GM18499 (cell line): ENCODE measurements at regions not wholly inside any gene's neighbourhood (a gene's known extent, or its start where the extent isn't known, plus 50 kb on each side); places are given as distances from the start of the nearest gene placed in this dataset.

Experiments used
- ATAC-seq: cut with Tn5 transposase; IDR thresholded peaks from one replicate; pipeline ENCODE4 v1.9.1; 2021; ENCODE audit warnings: moderate number of reproducible peaks; ENCODE audit not compliant: insufficient read depth, unreplicated experiment

DNA sequence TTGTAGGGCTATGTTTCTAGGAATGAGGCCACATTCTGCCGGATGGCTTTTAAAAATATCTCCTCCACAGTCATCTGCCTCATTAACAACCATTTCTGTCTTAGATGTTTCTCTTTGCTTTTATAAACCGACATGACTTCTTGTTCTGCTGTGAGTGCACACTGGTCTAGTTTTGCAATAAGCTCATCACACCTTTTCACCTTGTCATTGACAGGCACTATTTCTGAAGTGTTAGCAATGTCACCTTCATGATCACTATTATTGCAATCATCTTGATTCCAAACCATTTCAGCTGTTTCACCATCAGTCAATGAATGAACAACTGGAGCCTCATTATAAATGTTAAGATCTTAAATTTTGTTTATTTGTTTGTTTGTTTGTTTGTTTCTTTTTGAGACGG is 523.7 kb upstream of the DSEL start:
- ATAC-seq = no peak

DNA sequence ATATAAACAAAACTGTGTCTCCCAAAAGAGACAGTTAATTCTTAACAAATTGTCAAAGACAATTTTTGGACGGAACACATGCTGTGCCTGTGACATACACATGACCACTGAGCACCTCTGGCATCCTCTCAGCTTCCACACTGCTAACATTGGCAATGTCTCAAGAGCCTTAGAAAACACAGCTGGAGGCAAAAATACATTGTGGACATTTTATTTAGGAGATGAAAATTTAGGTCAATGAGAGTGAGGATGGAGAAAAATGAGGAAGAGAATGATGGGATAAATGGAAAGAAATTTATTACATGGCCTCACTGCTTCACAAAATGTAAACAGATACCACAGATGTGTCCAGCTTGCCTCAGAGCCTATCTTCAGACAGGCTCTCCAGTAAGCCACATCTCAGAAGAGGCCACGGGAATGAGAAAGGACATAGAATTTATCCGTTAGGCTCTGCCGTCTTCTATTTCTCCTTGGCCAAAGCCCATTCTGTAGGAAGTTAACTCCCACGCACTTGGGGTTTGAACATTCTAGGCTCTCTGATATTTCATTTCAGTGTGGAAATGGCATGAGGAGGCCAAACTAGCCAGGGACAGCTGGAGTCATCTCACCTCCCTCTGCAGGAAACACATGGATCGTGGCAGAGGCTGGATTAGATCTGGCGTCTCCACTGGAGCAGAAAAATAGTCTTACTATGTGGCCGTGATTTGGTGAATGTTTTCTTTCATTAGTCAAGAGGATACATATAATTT is 519.4 kb upstream of the DSEL start:
- no peak for ATAC-seq

DNA sequence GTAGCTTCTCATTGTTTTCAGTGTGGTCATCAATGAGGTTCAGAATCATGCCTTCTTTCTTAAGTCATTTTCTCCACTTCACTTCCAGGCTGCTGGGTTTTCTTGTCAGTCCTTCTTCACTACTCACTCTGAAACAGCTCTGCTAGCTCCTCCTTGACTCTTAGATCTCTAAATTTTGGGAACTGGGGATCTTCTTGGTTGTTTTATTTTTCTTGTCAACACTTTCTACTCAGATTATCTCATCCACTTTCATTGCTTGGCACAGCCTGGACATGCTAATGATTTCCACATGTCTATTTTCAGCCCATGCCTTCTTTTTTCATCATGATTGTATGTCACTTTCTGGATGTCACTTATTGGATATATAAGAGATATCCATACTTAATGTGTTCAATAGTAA is 517.8 kb upstream of the DSEL start:
- no peak for ATAC-seq

DNA sequence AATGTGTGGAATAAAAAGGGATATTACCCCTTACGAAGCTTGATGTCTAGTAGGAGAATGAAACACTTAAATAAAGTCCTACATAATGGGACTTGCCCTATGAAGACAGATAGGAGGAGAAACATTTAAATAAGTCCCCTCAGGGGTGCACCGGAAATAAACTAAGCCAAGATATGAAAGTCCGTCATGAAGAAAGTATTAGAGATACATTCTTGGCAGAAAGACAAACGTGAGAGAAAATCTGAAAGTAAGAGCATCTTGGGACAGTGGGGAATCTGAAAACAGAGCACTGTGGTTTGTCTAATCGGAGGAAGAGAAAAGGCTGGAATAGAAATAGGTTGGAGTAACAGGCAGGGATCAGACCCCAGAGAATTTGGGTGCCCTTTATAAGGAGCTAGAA is 516.9 kb upstream of the DSEL start:
- no peak for ATAC-seq

DNA sequence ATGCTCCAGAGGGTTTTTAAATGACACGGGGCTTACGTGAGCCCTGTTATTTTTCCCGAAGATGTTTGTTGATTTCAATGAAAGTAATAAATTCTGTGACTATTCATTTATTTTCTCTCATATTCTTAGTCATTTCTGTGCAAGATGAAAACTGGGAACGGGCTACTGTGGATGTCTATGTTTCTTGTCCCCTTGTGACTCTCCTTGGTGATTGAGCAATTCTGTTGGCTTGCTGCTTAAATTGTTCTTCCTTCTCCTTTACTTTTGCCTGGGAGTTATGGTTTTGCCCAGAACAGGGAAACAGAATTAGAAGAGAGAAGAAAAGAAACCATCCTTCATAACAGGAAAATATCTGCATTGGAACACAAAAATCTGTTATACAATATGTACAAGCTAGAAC is 508.2 kb upstream of the DSEL start:
- ATAC-seq = no peak

DNA sequence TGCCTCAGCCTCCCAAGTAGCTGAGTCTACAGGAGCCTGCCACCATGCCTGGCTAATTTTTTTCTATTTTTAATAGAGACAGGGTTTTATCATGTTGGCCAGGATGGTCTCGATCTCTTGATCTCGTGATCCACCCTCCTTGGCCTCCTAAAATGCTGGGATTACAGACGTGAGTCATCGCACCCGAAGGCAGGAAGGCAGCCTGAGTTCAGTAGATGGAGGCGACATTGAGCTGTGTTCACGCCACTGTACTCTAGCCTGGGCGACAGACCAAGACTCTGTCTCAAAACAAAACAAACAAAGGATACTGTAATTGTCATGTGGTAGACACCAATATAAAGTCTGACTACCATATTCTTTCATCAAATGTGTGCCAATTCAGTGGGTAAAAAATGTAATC is 500.9 kb upstream of the DSEL start:
- ATAC-seq = no peak

DNA sequence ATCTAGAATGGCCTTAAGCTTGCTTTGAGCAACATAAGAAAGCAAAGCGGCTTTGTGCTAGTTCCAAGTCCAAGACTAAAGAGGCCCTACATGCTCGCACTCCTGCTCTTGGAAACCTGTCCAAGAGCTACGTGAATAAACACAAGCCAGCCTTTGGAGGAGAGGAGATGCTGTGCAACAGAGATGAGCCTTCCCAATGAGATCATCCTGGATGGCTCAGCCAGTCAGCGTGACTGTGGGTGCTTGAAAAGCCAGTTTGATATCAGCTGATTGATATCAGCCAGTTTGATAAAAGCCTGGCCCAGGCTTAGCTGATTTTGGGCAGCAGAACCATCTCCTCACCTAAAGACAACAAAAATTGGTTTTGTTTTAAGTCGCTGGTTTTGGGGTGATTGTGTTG is 481.0 kb upstream of the DSEL start:
- no peak for ATAC-seq

DNA sequence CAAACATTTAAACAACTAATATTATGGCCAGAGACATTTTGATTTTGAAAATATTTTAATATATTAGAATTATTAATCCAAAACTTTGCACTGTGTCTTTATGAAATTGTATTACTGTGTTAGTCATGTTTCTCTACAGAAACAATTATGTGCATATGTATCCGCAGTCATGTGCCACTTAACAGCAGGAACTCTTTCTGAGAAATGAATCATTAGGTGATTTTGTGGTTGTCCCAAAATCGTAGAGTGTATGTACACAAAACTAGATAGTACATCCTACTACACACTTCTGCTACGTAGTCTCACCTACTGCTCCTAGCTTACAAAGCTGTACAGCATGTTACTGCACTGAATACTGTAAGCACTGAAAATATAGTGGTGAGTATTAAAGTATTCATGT is 479.2 kb upstream of the DSEL start:
- no peak for ATAC-seq

DNA sequence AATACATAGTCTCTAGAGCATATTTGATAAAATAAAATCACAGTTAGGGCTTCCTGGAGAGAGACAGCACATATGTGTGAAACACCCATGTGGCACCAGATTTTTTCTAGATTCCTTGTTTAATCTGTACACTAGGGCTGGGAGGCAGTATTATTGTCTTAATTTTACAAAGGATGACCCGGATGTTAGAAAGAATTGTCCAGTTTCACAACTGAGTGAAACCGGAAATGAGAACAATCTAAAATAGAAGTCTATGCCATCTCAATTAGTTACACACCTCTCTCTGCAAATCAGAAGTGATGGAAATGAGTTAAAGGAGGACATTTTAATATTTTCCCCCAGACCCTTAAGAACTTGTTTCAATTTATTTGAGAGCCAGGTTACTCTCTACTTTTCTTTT is 463.7 kb upstream of the DSEL start:
- ATAC-seq = no peak

DNA sequence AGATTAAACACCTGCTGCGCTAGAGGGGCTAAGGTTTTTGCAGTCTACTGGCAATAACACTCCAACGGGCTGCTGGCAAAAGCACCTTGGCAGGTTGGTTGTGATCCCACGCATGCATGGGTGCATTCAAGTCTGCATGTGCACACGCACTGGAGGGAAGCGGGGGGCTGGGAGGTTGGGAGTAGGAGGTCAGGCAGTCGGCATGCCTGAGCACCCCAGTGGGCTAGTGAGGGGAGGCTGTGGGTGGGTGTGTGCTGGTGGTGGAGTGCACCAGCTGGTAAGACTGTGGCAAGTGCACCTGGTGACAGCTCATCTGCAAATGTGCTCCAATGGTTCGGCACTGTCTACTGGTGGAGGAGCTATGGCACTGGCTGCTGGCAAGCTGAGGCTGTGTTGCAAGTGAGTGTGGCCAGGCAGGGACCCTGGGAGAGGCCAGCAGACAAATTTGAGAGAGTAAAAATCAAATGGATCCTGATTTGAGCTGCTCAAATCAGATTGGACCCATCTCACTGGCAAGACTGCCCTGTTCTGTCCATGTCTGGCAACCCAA is 460.6 kb upstream of the DSEL start:
- ATAC-seq = no peak

DNA sequence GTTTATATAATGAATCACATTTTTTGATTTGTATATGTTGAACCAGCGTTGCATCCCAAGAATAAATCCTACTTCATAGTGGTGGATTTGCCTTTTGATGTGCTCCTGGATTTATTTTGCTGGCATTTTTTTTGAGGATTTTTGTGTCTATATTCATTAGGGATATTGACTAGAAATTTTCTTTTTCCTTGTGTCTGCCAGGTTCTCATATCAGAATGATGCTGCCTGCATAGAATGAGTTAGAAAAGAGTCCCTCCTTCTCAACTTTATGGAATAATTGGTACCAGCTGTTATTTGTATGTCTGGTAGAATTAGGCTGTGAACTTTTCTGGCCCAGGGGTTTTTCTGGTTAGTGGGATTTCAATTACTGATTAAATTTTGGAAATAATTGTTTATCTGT is 457.4 kb upstream of the DSEL start:
- ATAC-seq = no peak

DNA sequence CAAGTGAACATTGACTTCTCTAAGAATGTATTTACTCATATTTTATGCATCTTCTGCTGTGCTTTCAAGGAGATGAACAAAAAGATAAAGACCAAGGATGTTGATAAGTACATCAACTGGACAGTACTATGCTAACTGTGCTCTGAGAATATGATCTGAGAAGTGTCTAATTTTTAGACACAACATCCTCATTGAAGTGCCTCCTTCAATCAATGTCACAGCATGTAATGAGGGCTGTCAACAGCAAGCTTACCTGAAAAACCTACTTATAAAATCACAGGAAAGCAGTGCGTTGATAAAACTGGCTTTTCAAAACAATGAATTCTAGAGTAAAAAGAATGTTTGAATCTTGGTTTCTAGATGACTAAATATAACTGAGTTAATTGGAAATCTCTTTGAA is 452.9 kb upstream of the DSEL start:
- no peak for ATAC-seq

DNA sequence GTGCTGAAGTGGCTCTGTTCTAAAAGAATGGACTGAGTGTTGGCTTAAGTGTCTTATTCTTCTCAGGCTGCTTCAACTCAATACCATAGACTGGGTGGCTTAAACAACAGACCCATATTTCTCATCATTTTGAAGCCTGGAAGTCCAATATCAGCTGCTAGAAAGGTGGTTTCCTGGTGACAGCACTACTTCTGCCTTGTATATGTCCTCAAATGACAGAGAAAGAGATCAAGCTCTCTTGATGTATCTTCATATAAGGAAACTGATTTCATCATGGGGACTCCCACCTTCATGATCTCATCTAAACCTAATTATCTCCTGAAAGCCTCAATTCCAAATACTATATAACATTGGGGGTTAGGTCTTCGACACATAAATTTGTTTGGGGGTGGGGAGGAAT is 449.7 kb upstream of the DSEL start:
- ATAC-seq = no peak

DNA sequence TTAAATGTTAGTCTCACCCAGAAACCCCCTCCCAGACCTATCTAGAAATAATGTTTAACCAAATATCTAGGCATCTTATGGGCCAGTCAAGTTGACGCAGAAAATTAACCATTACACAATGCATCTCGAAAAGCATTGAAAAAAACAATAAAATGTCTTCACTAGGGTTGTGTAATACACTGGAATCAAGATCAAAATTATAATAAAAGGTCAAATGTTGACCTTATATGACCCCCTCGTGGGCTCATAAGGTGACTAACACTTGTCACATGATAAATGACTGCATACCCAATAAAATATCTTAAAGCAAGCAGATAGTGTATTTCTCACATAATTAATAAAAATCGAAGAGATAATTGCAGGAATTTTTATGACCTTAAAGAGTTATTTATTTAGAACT is 447.9 kb upstream of the DSEL start:
- ATAC-seq = no peak

DNA sequence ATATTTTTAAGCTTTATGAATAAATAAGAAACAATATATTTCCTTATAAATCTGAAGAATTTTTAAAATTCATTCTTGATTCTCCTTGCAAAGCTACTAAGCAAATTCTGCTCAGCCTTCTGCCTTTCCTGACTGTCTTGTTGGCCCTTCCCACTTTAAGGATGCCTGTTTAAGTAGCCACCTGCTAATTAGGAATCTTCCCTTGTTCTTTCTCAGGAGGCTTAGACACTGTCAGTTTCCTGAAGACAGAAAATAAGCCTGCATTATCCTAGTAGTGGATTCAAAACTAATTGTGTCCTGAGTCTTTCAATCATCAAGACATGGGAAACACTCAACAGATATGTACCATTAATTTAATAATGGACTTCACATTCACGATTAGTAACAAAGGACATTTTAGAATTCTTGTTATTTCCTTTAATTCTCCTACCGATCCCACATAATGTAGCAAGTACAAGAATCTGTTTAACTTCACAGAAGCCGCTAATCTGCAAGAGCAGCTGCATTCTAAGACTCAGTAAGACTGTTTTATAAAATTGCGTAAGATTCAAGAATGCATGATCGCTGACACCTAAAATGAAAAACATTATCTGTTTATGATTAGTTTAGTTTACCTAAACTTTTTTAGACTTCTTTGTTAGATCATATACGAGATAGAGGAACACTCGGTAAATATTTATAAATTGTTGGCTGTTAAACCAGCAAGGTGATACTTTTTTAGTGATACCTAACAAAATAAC is 445.4 kb upstream of the DSEL start:
- no peak for ATAC-seq

DNA sequence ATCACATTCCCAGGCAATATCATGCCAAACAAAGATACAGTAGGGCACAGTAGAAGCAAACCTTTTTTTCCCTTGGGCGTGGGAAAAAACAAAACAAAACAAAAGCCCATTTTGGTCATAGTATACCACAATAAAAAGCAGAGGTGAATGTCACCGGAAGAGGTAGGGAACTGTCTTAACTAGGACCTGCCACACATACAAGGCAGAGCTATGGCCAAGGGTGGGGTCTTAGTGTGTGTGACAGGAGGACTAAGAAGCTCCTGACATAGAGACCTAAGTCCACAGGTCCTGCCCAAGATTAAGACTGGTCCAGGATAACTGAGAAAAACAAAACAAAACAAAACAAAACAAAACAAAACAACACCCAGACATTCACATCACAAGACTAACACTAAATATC is 441.2 kb upstream of the DSEL start:
- ATAC-seq = no peak

DNA sequence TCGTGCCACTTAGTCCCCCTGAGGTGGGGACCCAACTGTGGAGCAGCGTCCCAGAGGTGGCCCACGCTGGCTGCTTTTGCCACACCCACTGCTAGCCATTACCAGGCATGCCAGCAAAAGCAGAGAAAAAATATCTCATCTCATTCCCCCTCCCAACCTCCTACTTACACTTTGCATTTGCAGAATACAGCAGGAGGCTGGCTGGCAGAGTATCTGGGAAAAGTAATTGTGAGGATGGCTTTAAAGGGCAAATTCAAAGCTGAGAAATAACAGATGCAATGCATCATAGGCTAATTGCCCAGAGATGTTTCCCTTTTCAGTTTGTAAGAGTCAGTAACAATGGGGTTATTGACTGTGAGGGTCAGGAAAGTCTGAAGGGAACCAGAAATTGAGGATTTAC is 438.1 kb upstream of the DSEL start:
- ATAC-seq = no peak

DNA sequence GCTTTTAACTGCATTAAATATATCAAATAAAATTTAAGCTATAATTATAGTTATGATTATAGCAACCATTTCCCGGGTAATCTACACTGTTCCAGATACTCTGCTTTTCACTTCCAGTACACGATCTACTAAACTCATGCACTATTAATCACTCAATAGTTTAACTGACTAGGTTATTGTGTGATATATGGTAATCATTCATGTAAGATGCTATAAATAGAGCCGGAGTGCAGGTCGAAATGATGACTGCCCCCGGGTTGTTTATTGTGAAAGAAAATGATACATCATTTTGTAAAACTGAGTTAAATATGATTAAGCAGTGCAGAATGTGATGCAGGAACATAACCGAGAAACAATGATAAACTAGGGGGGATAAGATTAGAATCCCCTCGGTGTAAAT is 434.6 kb upstream of the DSEL start:
- no peak for ATAC-seq

DNA sequence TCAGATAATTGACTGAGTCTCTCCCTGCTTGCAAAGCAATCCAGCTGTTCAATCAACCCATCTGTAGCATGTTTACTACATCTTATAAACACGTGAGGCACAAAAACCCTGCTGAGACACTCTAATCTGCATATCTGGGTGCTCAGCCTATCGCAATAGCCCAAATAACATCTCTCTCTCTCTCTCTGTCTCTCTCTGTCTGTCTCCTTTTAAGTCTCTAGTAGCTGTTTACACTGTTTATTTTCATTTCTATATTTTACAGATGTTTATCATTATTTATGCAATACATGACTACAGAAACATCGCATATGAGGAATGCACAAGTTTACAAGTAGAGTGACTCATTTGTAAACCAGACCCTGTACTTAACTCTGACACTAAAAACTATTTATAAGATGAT is 422.1 kb upstream of the DSEL start:
- ATAC-seq = no peak

DNA sequence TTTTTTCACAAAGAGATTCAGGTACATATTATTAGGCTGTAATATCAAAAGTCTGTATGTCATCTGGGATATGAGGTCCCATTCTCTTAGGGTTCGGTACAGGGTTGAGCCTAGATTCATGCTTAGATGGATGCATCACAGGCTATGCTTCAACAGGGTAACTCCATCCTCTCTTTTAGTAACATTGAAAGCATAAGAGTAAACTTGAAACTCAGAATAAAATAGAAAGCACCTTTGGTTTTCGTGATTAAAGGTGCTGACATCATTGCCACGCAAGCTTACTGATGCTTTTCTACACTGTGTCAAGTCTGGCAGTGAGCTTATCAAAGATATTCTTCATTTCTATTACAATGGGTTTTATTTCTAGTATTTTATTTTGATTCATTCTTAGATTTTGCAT is 419.1 kb upstream of the DSEL start:
- no peak for ATAC-seq

DNA sequence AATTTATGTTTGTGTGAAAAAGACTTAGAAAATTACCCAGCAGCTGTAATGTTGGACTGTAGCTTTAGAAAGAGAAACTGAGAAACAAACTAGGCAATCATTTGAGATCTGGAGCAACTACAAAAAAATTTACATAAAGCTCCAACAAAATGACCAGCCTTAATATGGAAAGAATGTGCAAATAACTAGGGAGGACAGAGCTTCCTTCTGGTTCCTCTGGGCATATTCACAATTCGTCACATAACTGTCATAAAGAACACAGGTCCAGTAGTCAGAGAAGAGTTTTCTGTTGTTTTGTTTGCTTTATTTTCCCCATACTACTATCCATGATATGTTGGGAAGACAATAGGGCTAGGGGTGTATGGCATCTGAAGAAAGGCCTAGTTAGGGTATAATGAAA is 416.8 kb upstream of the DSEL start:
- ATAC-seq = no peak

DNA sequence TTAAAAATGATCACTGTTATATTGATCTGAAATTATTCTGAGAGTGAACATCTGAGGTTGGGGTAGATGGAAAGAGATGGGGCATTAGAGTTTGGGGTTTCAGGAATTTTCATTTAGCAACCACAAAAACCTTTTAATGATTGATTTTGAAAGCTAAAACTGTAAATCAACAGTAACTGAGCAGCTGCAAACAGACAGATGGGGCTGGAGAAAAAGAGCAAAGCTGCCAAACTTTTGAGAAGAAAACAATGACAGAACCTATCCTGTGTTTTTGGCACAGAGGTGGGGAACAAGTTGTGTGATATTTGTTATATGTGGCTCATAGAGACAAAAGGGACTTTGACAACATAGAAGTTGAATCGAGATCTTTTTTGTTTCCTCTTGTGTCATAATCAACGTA is 415.8 kb upstream of the DSEL start:
- ATAC-seq = no peak
